ENCODE measurements at regions not wholly inside any gene's neighbourhood (a gene's known extent, or its start where the extent isn't known, plus 50 kb on each side); places are given as distances from the start of the nearest gene placed in this dataset.

GRCh38 chrX:16222151-16222550 is 54.9 kb downstream of the MAGEB17 start:
- Histone ChIP-seq H3K4me3 (no peak overlapping the region), H3K9me3 (no peaks in the 10 kb centered on the region), H3K36me3 (no peaks in the 10 kb centered on the region), H3K27ac (no peak overlapping the region), H3K4me1 (no peaks in the 10 kb centered on the region), H3K27me3 (no peaks in the 10 kb centered on the region)
- intact Hi-C loops (cut with DNase I; ENCODE audit: low total_unique reads), result no loop called here
- TF ChIP-seq, protein P1, sequence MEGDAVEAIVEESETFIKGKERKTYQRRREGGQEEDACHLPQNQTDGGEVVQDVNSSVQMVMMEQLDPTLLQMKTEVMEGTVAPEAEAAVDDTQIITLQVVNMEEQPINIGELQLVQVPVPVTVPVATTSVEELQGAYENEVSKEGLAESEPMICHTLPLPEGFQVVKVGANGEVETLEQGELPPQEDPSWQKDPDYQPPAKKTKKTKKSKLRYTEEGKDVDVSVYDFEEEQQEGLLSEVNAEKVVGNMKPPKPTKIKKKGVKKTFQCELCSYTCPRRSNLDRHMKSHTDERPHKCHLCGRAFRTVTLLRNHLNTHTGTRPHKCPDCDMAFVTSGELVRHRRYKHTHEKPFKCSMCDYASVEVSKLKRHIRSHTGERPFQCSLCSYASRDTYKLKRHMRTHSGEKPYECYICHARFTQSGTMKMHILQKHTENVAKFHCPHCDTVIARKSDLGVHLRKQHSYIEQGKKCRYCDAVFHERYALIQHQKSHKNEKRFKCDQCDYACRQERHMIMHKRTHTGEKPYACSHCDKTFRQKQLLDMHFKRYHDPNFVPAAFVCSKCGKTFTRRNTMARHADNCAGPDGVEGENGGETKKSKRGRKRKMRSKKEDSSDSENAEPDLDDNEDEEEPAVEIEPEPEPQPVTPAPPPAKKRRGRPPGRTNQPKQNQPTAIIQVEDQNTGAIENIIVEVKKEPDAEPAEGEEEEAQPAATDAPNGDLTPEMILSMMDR (IDR thresholded peaks at IDR 0.05), result no peak
- no peak for DNase-seq

GRCh38 chrX:16223385-16223784 is 56.1 kb downstream of the MAGEB17 start:
- H3K27ac ChIP-seq, result no peak overlapping the region
- no peaks in the 10 kb centered on the region for H3K36me3 ChIP-seq
- H3K27me3 ChIP-seq, result no peaks in the 10 kb centered on the region
- intact Hi-C loops (cut with DNase I; ENCODE audit: low total_unique reads), result no loop called here
- DNase-seq, result no peak
- no peaks in the 10 kb centered on the region for H3K9me3 ChIP-seq
- no peaks in the 10 kb centered on the region for H3K4me1 ChIP-seq
- TF ChIP-seq, protein P1 (IDR thresholded peaks at IDR 0.05), result no peak
- no peak overlapping the region for H3K4me3 ChIP-seq

- no peak overlapping the region for H3K4me3 ChIP-seq
- H3K4me1 ChIP-seq, result no peaks in the 10 kb centered on the region
- H3K27me3 ChIP-seq, result no peaks in the 10 kb centered on the region
- no peak overlapping the region for H3K27ac ChIP-seq
- TF ChIP-seq, protein P1 (IDR thresholded peaks at IDR 0.05), result no peak
- H3K9me3 ChIP-seq, result no peaks in the 10 kb centered on the region
- H3K36me3 ChIP-seq, result no peaks in the 10 kb centered on the region
- intact Hi-C loops (cut with DNase I; ENCODE audit: low total_unique reads), result no loop called here
- no peak for DNase-seq
Measured at GRCh38 chrX:16239211-16239610, 71.9 kb downstream of the MAGEB17 start.

DNA sequence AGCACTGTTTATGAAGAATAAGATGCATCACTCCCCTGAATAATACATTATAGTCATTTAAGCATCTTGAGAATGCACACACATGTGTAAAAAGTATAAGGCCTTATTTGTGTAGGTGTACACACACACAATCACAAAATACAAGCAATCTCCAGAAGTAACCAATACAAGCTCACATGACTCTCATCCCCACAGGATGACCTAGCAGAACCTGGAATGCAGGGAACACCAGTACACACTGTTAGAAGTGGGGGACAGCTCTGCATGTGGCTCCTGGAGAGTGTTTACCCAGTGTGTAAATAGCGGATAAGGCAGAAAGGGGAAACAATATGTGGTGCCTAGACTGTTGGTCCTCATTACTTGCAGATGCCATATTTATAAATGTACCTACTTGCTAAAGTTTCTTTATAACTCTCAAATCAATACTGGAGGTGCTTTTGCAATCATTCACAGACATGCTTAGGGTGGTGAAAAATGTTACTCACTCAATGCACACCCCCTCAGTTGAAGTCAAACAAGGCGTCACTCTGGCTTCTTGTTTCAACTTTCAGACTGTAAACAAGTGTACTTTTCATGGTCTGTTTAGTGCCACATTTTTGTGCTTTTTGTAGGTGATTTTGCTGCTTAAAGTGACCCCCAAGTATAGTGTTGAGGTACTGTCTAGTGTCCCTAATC is 73.1 kb downstream of the MAGEB17 start:
- TF ChIP-seq, protein P1 (IDR thresholded peaks at IDR 0.05), result no peak
- H3K9me3 ChIP-seq, result no peaks in the 10 kb centered on the region
- H3K27me3 ChIP-seq, result no peaks in the 10 kb centered on the region
- intact Hi-C loops (cut with DNase I; ENCODE audit: low total_unique reads), result no loop called here
- DNase-seq, result no peak
- no peaks in the 10 kb centered on the region for H3K4me1 ChIP-seq
- no peak overlapping the region for H3K4me3 ChIP-seq
- no peaks in the 10 kb centered on the region for H3K36me3 ChIP-seq
- H3K27ac ChIP-seq, result no peak overlapping the region

GRCh38 chrX:16240968-16241367 is 73.7 kb downstream of the MAGEB17 start:
- H3K9me3 ChIP-seq, result no peaks in the 10 kb centered on the region
- no peaks in the 10 kb centered on the region for H3K36me3 ChIP-seq
- H3K27me3 ChIP-seq, result no peaks in the 10 kb centered on the region
- TF ChIP-seq, protein P1 (IDR thresholded peaks at IDR 0.05), result no peak
- no peak overlapping the region for H3K27ac ChIP-seq
- intact Hi-C loops (cut with DNase I; ENCODE audit: low total_unique reads), result no loop called here
- H3K4me3 ChIP-seq, result no peak overlapping the region
- no peak for DNase-seq
- H3K4me1 ChIP-seq, result no peaks in the 10 kb centered on the region

- intact Hi-C loops (cut with DNase I; ENCODE audit: low total_unique reads), result no loop called here
- no peaks in the 10 kb centered on the region for H3K36me3 ChIP-seq
- H3K9me3 ChIP-seq, result no peaks in the 10 kb centered on the region
- DNase-seq, result no peak
- H3K4me3 ChIP-seq, result no peak overlapping the region
- TF ChIP-seq, protein P1 (IDR thresholded peaks at IDR 0.05), result no peak
- H3K27ac ChIP-seq, result no peak overlapping the region
- no peaks in the 10 kb centered on the region for H3K27me3 ChIP-seq
- no peaks in the 10 kb centered on the region for H3K4me1 ChIP-seq
Measured at GRCh38 chrX:16250296-16250695, 83.0 kb downstream of the MAGEB17 start.

Measured in tibial artery (tissue), 4 donors.